ENCODE measurements at regions not wholly inside any gene's neighbourhood (a gene's known extent, or its start where the extent isn't known, plus 50 kb on each side); places are given as distances from the start of the nearest gene placed in this dataset.

GRCh38 chrX:69286565-69286906, 121.3 kb upstream of the PJA1 start:
- no peak for DNase-seq (ENCODE audit: low spot score)
- ATAC-seq, result no peak
- intact Hi-C loops (cut with DNase I), result loop anchor here (5.0 kb wide), 1 partner anchor 459 kb away; the partner anchor contains the start of gene EFNB1

DNA sequence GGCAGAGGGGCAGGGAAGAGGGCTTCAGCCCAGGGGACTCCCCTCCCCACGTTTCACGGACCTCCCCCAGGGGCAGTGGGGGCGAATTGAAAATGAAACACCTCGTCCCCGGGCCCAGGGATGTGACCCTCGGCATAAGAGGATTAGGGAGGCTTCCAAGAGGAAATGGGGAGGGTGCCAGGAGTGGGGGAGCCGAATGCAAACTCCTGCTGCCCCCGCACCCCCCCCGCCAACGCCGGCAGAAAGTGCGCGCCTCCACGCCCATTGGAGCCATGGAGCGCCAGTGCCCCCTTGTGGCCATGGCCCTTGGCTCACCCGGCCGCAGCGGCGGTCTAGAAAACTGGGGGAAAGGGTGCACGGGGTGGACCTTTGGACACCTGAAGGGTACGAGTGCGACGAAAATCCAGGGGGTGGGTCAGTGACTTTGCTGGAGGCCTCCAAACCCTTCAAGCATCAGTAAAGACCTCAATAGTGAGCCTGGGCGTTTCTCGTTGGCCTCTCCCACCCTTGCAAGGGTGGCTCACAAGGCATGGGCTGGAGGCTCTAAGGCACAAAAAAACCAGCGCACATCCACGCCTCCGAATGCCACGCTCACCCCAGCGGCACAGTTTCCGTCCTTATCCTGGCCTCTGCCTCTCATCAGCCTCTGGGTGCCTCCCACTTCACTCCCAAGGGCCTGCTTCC, 120.8 kb upstream of the PJA1 start:
- intact Hi-C loops (cut with DNase I), result loop anchor here (5.0 kb wide), 1 partner anchor 459 kb away; the partner anchor contains the start of gene EFNB1
- ATAC-seq (peak; percentile 85), DNase-seq (ENCODE audit: low spot score) (peak; percentile 86)

GRCh38 chrX:69285401-69285877, 120.2 kb upstream of the PJA1 start:
- peak; percentile 90 for ATAC-seq
- intact Hi-C loops (cut with DNase I), result loop anchor here (5.0 kb wide), 1 partner anchor 458 kb away; the partner anchor contains the start of gene EFNB1
- peak; percentile 75 for DNase-seq (ENCODE audit: low spot score)

DNA sequence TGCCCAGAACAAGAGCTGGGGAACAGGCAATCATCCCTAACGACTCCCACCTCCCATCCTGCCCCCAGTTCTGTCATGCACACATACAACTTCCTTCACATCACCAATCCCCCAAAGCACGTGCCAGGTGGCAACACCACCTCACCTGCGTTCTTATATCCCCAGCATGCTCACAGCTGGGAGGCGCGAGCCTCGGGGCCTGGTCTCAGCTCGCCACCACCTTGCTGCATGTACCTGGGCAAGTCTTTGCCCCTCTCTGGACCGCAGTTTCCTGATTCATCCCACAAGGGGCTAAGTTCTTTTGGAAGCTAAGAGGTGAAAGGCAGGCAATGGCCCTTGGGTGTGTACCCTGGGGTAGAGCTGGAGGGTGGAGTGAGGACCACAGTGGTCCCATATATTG, 119.2 kb upstream of the PJA1 start:
- intact Hi-C loops (cut with DNase I), result no loop called here
- ATAC-seq (no peak), DNase-seq (ENCODE audit: low spot score) (no peak)

GRCh38 chrX:69282893-69283690, 117.8 kb upstream of the PJA1 start:
- intact Hi-C loops (cut with DNase I), result no loop called here
- no peak for DNase-seq (ENCODE audit: low spot score)
- ATAC-seq, result no peak

DNA sequence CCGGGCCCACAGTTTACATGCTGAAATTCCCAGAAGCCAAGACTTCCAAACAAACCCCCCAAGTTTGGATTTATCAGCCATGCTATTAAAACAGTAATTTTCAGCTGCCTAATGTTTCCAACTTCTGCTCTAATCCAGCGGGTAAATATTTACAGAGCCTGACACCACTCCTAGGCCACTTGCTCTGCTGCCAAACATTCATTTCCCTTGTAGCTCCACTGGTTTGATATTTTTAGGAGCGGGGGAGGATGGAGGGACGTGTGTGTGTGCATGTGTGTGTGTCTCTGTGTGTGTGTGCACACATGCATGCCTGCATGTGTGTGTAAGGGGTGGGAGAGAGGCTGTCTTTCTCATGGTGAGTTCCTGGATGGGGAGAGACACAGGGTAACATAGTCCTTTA, 115.7 kb upstream of the PJA1 start:
- ATAC-seq (peak; percentile 35), DNase-seq (ENCODE audit: low spot score) (no peak)
- intact Hi-C loops (cut with DNase I), result no loop called here

DNA sequence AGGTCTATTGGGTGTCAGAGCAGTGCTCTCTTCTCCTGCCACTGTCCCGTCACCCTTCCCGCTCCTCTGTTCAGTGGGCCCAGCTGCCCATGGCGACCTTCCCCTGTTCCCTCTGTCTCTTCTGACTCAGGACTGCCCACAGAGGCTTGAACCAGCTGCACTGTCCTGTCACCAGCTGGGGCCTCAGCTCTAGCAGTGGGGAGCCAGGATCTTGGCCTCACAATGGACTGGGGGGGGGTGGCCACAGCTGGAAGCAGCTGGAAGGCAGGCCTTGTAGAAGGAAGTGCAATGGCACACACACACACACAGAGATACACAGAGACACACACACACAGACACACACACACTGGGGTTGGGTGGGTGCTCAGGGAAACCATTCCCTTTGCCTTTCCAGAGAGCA, 114.0 kb upstream of the PJA1 start:
- intact Hi-C loops (cut with DNase I), result no loop called here
- no peak for ATAC-seq
- DNase-seq (ENCODE audit: low spot score), result no peak

- ATAC-seq, result no peak
- intact Hi-C loops (cut with DNase I), result no loop called here
- DNase-seq (ENCODE audit: low spot score), result no peak
Observed at GRCh38 chrX:69278031-69278687, 112.9 kb upstream of the PJA1 start.

DNA sequence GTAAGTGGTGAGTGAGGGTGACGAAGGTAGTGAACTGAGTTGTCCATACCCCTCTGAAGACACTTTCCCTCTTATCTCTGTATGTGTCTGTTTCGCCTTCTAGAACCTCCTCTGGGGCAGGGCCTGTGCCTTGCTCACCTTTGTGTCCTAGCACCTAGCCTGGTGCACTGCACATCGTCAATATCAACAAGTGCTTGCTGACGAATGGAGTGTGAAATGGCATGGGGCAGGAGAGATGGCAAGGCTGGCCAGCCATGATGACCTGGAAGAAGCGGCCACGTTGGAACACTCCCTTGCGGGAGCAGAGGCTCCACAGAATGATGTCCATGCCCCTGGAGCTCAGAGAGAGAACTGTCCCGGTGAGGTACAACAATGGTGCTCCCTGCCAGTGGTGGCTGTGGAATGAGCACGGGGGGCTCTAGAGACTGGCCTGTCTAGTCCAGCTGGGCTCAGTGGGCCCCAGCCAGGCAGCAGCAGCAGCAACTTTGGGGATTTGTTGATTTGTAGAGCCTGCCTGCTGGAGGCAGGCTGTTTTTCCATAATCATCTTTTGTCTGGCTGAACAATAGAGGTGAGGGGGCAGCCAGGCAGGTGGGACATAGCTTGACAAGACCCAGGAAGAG, 112.2 kb upstream of the PJA1 start:
- intact Hi-C loops (cut with DNase I), result no loop called here
- ATAC-seq (no peak), DNase-seq (ENCODE audit: low spot score) (no peak)

DNA sequence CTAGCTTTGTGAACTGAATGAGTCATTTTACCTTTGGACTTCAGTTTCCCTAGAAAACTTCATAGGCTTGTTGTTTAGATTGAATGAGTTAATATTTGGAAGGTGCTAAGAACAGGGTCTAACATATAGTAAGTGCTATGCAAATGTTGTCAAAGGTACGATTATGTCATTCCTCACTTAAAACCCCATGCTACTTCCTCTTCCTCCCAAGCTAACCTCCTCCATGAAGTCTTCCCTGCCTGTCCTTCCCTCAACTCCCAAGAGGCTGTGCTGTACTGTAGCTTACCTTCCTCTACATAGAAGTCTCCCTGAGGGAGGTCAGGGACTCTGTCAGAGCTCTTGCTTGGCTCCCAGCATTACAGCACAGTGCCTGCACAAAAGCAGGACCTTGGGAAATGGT, 103.4 kb upstream of the PJA1 start:
- ATAC-seq (no peak), DNase-seq (ENCODE audit: low spot score) (no peak)
- intact Hi-C loops (cut with DNase I), result no loop called here

- DNase-seq (ENCODE audit: low spot score) (no peak), ATAC-seq (no peak)
- intact Hi-C loops (cut with DNase I), result no loop called here
Observed at GRCh38 chrX:69264158-69264581, 98.9 kb upstream of the PJA1 start.

GRCh38 chrX:69263251-69263820, 98.1 kb upstream of the PJA1 start:
- ATAC-seq (no peak), DNase-seq (ENCODE audit: low spot score) (no peak)
- intact Hi-C loops (cut with DNase I), result no loop called here

DNA sequence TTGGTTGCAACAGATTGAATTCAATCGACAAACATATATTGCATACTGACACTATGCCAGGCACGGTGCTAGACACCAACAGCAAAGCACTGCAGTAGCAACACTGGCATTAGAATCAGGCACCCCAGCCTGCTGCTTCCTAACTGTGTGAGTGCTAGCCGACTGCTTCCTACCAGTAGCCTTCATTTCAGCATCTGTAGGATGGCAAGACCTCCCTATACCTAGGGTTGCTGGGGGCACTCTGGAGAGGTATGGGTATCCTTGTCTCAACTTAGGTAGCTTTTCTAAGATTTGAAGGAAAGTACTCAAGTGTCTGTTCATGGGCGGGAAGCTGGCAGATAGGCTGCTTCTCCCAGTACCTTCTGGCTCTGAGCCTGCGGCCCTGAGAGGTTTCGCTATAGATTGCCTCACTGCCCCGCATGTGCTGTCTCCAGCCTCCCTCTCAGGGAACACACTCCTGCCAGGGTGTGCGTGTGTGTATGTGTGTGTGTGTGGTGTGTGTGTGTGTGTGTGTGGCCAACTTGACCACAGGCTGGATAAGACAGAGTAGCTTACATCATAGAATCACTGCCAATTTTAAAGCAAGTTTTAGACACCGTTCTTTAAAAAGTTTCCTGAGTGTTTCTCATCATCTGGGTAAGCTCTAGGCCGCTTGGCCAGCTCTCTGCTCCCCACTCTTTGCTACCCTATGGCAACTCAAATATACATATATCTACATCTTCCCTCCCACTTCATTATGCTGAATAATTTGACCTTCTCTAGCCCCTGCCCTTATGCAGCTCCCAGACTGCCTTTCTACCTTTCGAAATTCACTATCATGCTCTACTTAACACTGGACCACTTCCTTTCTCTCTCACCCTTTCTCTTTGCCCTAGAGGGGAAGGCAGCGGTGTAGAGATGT, 97.0 kb upstream of the PJA1 start:
- ATAC-seq, result peak; percentile 62
- intact Hi-C loops (cut with DNase I), result no loop called here
- DNase-seq (ENCODE audit: low spot score), result no peak

- no peak for ATAC-seq
- no peak for DNase-seq (ENCODE audit: low spot score)
- intact Hi-C loops (cut with DNase I), result no loop called here
Observed at GRCh38 chrX:69260169-69260568, 94.9 kb upstream of the PJA1 start.

GRCh38 chrX:69258893-69259292, 93.6 kb upstream of the PJA1 start:
- no peak for ATAC-seq
- DNase-seq (ENCODE audit: low spot score), result no peak
- intact Hi-C loops (cut with DNase I), result no loop called here

GRCh38 chrX:69257499-69258127, 92.4 kb upstream of the PJA1 start:
- DNase-seq (ENCODE audit: low spot score), result no peak
- ATAC-seq, result peak; percentile 64
- intact Hi-C loops (cut with DNase I), result no loop called here

DNA sequence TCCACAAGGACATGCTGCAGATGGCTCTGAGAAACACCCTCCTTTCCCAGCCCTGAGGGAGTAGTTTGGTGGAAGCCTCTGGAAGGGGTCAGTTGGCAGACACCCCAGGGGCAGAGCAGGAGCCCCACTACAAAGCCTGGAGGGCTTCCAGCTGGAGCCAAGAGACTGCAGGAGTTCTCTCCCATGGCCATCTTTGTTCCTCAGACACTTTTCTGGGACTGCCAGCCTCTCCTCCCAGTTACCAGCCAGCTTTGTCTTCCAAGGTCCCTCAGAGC, 91.0 kb upstream of the PJA1 start:
- DNase-seq (ENCODE audit: low spot score), result no peak
- no peak for ATAC-seq
- intact Hi-C loops (cut with DNase I), result no loop called here

Measured in sciatic nerve (tissue), 2 donors.